D721Med (cell line): ENCODE measurements at regions not wholly inside any gene's neighbourhood (a gene's known extent, or its start where the extent isn't known, plus 50 kb on each side); places are given as distances from the start of the nearest gene placed in this dataset.

Source experiments
- DNase-seq: peaks from one replicate; pipeline ENCODE4 v3.0.0; 2011; ENCODE audit warnings: low spot score; ENCODE audit not compliant: insufficient read length
- FAIRE-seq: peaks from 2 replicates; lab custom pipeline; 2011; peaks lifted over from hg19 to GRCh38; lab: Jason Lieb, UNC
- TF ChIP-seq, protein P1 (sequence below): IDR thresholded peaks from 2 replicates; pipeline ENCODE4 v1.5.1; 2012; ENCODE audit warnings: mild to moderate bottlenecking, control low read depth; ENCODE audit not compliant: insufficient read depth; ENCODE audit errors: missing control alignments

DNA sequence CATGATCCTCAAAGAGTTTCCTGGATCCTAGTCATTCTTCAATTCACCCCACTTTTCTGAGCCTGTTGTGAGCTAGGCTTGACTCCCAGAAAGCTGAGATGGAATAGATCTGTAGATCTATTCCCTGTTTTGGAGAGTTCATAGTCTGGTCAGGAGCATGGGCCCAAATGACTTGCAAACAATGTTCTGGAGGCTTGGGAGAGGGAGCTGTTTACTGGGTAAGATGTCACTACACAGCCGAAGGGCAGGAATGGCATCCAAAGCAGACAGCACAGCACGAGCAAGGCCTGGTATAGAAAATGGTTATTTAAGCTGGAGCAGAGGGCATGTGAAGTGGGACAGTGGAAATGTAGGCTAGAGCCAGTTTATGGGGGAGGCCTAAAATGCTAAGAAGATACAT is 152.5 kb upstream of the ALDH1B1 start:
- no peak for FAIRE-seq
- TF ChIP-seq, protein P1, sequence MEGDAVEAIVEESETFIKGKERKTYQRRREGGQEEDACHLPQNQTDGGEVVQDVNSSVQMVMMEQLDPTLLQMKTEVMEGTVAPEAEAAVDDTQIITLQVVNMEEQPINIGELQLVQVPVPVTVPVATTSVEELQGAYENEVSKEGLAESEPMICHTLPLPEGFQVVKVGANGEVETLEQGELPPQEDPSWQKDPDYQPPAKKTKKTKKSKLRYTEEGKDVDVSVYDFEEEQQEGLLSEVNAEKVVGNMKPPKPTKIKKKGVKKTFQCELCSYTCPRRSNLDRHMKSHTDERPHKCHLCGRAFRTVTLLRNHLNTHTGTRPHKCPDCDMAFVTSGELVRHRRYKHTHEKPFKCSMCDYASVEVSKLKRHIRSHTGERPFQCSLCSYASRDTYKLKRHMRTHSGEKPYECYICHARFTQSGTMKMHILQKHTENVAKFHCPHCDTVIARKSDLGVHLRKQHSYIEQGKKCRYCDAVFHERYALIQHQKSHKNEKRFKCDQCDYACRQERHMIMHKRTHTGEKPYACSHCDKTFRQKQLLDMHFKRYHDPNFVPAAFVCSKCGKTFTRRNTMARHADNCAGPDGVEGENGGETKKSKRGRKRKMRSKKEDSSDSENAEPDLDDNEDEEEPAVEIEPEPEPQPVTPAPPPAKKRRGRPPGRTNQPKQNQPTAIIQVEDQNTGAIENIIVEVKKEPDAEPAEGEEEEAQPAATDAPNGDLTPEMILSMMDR: no peak
- DNase-seq: no peak

DNA sequence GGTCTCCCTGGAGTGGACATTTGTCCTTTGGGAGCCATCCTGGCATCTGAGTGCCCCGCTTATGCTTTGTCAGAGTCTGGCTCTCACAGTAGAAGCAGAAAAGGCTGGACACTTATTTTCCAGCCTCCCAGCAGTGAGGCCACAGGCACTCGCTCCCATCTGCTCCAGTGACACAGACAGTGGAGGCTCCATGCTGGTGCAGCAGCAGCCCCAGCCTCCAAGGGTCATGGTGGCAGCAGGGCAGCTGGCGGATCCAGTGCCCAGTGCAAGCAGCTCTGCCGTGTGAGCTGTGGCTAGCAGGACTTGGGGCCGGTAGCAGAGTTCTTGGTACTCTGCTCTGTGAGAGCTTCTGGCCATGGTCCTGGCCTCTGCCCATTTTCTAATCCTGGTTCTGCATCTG is 157.3 kb upstream of the ALDH1B1 start:
- FAIRE-seq: no peak
- TF ChIP-seq, protein P1: no peak
- no peak for DNase-seq

DNA sequence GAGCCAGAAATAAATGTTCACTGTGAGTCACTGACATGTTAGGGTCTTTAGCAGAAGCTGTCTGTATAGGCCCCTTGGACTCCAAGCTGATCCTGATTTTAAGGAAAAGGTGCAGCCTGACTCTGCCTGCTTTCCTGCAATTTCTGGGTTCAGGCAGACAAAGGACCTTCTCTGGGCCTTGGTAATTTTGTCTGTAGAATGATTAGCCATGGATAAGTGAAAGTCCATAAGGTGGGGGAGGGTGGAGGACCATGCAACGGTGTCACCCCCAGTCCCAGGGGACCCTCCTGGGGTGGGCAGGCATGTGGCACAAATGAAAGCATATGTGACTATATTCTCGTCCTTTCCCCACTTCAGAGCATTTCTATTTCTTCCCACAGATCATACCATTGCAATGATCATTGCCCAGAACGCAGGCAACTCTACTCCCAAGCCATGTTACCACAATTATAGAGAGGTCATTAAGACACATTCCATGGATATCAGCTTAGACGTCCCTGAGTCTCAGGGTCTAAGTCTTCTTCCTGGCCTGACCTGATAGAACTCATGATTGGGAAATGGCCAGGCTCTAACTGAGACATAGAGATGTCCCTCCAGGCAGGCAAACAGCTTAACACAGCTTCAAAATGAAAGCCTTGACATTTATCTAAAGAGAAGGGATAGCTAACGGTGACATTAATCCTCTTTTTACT is 157.9 kb upstream of the ALDH1B1 start:
- FAIRE-seq (no peak), DNase-seq (no peak)
- TF ChIP-seq, protein P1: no peak

DNA sequence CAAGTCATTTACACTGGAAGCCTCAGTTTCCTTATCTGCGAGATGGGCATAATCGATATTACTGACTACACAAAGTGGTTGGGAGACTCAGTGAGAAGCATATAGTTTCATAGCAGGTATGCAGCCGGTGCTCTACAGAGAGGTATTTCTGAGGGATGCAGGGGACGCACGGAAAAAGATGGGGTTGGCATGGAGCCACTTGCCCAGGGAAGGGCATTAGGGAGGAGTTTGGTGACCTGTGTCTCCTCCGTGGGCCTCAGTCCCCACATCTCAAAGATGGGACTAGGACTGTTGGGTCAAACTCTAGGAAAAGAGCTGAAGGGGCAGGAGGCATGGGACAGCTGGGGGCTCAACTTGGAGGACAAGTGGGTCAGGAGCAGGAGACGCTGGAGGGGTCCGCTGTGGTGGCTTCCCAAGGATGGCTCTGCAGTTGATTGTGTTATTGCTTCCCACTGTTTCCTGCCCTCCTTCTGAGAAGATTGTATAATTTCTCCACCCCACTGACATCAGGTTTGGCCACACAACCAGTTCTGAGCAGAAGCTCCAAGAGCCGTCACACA is 158.6 kb upstream of the ALDH1B1 start:
- TF ChIP-seq, protein P1: no peak
- DNase-seq (no peak), FAIRE-seq (no peak)

DNA sequence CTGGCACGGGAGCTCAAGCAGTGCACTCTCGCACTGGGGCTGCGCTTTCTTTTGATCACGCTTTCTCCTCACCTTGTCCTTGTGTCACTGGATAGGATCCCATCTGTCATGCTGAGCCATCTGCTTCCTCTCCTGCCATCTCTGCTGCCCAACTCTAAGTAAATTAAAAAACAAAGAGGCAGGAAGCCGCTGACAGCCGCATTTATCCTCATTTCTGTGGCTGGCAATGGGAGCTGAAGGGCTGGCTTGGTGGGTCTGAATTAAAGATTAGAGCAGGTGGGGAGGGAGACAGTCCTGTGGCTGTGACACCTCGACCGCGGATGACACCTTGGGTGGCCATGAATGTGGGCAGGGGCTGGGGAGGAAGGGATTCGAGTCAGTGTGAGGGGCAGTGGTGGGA is 159.2 kb upstream of the ALDH1B1 start:
- FAIRE-seq (no peak), DNase-seq (no peak)
- TF ChIP-seq, protein P1: no peak

DNA sequence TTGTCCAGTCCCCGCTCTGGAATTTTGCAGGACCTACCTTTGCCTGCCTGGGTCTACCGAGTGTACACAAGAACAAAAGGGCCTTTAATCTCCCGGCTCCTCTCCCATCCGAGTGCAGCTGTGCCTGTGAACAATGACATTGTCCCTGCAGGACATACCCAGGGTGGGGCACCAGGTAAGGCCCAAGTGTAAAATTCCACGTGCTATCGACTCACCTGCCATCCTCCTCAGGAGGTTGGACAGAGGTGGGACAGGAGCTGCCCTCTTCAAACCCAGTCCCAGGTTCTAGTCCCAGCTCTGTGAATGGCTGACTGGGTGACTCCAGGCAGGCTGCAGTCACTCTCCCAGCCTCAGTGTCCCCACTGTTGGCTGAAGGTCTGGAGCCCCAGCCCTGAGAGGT is 159.6 kb upstream of the ALDH1B1 start:
- DNase-seq: no peak
- TF ChIP-seq, protein P1: no peak
- FAIRE-seq: no peak

DNA sequence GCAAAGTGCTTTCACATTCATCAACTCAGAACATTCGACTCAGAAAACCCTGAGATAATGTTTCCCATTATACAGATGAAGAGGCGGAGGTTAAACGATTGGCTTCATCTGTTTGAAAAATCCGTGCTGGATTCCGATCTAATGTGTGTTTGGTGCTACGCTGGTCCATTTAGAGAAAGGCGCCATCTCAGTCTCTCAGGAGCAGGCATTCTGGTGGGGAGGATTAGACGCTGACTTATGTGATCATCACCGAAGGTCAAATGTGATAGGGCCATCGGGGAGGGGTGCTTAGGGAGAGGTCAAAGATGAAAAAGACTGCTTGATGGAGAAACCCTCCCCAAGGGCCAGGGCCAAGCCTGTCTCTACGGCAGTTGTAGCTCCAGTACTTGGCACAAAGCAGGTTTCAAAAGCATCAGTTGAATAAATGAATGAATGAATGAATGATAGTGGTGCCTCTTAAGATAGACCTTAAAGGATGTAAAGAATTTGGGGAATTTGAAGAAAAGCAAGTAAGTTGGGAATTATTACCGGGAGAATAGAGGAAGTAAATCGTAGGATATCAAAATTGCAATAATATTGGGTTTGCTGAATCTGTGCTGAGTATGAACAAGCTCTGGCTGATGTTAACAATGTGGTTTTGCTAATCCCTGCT is 160.6 kb upstream of the SHB start:
- TF ChIP-seq, protein P1: no peak
- FAIRE-seq (no peak), DNase-seq (no peak)
